Activated effector memory CD4-positive, alpha-beta T cell treated with Interleukin-2 at 50 U/mL for 16 hours (primary cell): ENCODE measurements at regions not wholly inside any gene's neighbourhood (a gene's known extent, or its start where the extent isn't known, plus 50 kb on each side); places are given as distances from the start of the nearest gene placed in this dataset.

Experiments
- DNase-seq: peaks from one replicate; pipeline ENCODE4 v3.0.0-alpha.2; 2020

DNA sequence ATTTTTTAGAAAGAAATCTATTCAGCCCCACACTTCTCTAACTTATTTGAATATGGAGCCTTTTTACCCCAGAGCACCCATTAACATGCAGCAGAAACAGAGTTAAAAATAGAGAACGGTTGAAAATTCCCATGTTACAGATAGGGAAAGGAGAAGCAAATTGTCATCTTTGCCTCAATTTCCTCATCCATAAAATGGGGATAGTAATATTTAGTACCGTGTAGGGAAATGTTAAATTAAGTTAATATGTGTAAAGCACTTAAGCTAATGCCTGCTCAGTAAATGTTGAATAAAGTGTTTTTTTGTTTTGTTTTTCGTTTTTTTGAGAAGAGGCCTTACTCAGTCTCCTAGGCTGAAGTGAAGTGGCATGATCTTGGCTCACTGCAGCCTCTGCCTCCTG lies 50.3 kb downstream of the NAV1 start:
- DNase-seq, result no peak

DNA sequence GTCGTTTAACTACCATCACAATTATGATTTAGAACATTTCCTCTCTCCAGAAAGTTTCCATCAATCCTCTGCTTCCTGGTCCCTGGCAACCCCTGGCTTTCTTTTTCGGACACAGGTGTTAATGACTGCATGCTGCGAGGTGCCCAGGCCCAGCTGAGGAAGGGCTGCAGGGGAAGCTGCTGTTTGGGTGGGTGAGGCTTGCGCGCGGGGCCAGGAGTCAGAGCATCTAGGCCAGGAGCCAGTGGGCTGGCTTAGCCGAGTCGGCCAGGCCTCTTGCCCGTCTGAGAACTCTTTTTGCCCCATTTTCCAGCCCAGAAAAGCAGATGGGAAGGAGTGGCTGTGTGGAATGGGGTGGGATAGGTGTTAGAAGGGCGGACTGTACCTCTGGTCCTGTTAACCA lies 51.5 kb downstream of the NAV1 start:
- DNase-seq, result no peak

DNA sequence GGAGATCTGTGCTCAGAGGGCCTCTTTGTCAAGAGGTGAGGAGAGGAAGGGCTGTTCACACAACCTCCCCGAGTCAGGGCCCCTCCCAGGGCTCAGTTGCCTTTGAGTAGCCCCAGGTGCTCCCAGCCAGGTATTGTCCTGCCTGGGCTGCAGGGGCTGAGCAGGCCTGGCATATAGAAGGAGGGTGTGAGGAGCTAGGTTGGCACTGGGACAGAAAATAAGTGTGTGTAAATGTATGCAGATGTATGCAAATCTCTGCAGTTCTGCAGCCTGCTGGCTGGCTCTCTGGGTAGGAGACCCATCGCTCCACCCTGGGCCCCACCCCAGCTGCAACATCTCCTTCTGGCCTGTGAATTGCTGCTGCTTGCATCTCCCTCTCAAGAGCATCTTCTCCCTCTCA lies 52.4 kb downstream of the NAV1 start:
- DNase-seq, result no peak

DNA sequence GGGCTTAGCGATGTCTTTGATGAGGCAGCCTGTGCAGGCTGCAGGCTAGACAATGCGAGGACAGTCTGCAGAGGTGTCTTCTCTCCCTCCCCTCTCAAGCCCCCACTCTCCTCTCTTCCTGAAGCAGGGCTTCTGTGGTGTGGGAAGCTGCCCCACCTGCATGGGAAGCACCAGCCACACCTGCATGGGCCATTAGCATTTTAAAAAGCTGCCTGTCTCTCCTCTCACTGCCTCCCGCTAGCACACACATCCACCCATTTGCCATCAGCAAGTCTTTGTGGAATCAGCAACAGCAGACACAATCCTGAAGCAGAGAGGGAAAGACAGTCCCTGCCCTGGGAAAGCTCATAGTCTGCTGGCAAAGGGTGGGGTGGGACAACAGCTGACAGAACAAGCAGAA lies 53.1 kb downstream of the NAV1 start:
- DNase-seq, result no peak

DNA sequence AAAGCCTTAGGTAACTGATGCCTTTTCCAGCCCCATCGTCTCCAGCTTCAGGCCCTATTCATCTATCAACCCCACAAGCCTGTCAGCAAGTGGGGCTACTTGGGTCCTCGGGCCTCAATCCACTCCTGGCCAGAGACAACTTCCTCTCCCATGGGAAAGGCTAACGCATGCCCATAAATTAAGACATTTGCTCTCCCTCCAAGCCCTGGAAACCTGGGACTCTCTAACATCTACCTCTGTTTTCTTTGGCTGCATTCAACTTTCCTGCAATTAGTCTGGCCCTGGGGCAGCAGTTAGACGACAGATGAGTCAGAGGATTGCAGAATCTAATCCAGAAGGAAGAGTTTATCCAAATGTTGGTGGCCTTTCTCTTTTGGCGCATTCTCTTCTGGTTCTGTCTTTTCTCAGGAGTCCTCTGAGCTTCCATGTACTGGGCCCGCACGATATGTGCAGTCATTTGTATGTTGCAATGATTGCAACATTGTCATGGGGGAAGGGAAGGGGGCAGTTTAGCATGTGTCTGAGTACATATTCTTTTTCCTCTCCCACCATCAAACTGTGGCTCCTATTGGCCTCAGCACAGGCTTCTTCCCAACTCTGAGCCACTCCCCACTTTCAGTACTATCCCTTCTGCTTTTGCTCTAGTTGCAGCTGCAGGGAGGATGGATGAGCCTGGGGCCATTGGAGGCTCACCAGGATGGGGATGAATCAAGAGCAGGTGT lies 54.4 kb downstream of the NAV1 start:
- DNase-seq, result no peak

DNA sequence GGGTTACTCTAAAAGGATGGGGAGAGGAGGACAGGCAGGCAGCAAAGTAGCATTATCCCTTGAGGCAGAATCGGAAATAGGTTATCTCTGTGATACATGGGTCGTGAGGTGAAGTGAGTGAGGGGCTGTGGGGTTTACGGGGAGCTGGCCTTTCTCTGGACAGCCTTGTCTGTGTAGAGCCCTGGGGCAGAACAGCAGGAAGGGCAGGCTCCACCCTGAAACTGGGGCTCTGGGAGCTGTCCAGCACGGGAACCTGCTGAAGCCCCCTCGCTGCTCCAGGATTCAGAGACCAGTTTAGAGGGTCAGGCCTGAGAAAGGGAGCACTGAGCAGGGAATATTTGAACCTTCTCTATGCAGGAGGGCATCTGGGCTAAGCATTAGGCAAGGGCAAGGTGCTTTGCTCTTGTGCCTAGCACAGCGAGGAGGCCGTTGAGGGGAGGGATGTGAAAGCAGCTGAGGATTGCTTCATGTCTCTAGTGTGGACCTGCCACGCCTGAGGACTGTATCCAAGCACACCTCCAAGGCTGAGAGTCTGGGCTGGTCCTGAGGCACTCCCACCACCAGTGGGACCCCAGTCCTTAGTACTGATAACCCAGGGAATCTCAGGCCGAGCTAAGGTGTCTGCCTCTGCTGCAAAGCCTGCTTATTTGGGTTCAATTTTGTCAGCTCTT lies 55.8 kb downstream of the NAV1 start:
- no peak for DNase-seq

DNA sequence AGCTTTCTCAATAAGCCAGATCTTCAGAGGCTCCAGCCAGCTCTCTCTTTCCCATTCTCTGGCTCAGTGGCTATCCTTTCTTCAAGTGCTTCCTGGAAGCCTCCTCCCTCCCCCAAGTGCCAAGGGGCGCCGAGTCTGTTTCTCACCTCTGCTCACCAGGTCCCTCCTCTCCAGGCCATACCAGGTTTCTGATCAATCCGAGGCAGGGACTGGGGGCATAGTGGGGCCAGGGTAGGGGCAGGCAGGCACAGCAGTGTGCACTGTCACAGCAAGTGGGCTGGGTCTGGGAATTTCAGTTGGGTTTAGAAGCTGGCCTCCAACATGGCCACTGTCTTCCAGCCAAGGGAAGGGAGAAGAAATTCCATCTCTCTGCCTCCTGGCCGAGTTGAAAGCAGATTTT lies 56.5 kb downstream of the NAV1 start:
- no peak for DNase-seq

DNA sequence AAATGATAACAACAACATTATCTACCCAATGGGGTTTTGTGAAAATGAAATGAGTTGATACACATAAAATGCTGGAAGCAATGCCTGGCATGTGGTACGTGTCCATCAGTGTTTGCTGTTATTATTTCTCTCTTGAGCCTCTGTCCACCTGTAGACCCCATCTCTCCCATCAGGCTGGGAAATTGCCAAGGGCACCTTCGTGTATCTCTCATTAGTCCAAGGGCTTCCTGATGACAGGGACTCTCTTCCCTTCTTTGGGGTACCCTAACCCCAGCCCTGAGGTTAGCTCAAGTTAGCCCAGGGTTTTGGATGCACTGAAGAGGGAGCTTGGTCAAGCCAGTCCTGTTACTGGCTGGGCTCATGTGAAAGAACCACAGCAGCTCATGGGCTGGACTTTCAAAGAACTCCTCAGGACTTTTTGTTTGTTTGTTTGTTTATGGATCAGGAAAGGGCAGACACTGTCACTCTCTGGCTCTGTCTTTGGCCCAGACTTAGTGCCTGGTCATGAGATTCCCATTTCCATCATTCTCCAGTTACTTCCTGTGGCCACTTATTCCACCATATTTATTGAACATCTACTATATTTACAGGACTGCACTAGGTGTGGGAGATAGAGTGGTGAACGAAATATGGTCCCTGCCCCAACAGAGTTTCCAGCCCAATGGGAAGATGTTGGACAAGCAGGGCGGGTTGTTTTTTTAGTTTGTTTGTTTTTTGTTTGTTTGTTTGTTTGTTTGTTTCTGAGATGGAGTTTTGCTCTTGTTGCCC lies 57.4 kb downstream of the NAV1 start:
- DNase-seq, result no peak

DNA sequence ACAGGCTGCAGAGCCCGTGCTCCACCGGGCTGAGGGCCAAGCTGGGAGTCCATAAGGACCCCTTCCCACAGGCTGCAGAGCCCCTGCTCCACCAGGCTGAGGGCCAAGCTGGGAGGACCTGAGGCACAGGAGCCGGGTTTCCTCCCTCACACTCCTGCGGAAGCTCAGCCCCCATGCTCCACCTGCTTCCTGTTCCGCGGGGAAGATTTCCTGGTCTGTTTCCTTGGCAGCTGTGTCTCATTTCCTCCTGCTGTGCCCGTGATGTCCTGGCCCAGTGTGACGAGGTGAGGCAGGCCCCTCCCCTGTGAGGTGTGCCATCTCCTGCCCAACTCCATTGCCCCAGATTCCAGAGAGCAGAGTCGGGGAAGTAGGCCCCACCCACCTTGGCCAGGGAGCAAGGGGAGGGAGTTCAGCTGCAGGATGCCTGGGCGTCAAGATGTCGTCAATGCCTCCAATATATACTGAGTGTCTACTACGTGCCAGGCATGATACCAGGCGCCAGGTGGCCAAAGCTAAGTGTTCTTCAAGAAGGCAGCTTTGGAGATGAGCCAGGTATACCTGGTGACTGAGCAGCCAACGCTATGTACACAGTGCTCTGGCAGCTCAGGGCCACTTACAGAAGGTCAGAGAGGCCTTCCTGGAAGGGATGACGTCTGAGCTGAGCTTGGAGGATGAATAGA lies 58.8 kb downstream of the NAV1 start:
- DNase-seq, result no peak

DNA sequence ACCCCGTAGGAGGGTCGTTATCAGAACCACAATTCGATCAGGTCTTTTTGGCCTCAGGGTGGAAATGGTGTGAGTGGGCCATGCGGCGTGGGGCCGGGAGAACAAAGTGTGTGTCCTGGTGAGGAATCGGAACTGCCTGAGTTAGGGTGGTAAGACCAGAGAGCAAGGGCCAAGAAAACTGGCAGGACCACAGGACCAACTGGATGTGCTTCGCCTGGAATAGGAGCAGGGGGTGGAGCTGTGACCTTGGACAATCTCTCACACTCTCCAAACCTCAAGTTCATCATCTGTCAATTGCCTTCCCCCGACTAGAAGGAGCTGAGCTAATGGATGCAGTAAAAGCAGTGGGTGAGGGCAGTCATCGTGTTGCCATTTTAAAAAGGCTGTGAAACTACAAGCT lies 59.5 kb downstream of the NAV1 start:
- no peak for DNase-seq

DNA sequence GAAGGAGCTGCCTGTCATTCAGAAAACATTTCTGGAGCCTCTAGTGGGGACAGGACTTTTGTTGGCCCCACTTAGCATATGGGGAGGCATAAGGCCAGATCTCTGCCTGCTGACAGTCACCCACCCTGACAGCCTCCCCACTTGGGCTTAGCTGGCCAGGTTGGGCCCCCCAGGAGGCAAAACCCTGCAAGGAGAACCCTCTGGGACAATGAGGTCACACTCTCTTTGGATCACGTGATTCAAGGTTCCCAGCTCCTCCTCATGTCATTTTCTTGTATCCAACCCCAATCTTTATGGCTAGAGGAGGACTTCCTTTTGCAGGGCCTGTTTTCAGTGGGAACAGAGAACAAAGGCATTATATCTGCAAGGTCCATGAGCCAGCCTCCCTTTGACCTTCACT lies 60.0 kb downstream of the NAV1 start:
- DNase-seq, result no peak

DNA sequence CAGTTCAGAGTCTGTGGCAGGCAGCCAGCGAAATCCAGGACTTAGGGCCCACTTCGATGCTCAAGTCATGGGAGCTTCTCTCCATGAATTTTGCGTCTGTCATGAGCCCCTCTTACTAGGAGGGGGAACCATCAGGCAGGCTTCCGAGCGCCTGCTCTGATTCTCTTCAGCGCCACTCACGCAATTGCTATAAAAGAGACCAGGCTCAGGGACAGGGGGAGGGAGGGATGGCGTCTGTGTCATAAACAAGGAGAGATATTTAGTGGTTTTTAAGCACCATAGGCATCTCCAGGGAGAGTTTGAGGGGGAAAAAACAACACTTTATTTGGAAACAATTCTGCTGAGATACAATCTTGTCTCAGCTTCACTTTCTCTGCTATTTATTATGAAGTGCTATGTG lies 60.6 kb downstream of the NAV1 start:
- no peak for DNase-seq

DNA sequence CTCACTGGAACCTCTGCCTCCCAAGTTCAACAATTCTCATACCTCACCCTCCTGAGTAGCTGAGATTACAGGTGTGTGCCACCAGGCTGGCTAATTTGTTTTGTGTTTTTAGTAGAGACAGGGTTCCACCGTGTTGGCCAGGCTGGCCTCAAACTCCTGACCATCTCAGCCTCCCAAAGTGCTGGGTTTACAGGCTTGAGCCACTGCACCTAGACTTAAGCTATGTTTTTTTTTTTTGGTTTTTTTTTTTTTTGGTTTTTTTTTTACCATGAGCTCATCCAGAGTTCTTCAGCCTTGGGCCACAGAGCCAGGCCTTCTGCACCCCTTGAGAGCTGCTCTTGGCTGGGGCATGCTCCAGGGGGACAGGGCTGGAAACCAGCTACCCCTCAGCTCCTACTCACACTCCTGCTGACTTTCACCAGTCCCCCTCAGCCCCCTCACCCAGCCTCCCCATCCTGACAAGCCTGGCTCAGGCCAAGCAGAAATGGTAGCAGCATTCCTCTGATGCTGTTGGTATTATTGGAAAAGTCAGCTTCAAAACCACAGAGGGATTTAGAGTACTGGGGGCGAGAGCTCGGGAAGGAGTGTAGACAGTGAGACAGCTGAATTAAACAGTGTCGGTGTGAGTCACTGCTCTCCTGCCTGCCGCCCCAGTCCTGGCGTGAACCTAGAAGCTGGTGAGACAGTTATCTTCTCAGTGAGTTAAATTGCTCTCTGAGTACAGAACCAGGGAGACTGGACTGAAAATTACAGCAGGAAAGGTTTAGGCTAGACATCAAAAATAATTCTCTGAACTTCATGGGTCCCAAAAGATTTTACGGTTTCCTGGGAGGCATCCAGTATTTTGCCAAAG lies 63.7 kb downstream of the NAV1 start:
- DNase-seq, result no peak

DNA sequence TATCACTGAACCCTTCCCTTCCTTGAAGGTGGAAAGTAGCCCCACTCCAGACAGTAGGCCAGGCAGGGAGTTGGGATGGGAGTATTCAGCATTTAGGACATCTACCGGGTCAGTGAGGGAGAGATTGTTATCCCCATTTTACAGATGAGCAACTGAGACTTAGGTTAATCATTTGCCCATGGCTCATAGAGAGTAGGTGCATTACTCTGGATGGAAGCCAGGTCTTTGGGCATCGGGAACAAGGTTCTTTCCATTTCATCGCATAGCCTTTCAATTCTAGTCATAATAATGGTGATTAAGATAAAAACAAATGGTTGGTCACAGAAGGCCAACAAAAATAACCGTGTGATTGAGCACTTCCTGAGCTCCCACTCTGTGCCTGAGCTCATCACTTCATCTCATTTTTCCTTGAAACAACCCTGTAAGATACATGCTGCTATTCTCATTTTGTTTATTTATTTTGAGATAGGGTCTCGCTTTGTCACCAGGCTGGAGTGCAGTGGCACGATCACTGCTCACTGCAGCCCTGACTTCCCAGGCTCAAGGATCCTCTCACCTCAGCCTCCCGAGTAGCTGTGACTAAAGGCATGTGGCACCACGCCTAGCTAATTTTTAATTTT lies 64.8 kb downstream of the NAV1 start:
- no peak for DNase-seq

DNA sequence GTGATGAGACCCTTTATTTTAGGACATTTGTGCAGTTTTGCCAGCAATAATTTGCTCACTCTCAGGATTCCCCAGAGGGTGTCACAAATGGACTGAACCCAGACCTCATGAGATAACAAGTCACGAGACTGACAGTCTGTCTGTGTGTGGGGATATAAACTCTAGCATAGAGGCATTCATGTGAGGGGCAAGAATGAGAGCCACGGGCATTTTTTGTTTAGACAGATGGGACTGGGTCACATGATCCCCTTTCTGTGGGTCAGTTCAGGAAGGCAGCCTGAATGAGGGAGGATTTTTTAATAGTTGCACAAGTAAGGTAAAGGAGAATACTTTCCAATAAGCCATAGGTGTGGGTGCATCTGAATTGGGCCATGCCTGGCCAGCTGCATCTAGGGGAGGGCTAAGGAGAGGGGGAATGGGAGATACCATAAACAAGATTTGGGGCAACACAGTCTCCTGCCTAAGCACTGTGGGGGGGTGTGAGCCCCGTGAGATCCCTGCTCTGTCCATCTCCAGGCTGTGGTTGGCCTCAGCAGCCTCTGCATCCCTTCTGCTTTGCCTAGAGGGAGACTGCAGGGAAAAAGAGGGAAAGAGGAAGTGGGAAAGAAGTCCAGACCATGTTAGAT lies 66.6 kb downstream of the NAV1 start:
- no peak for DNase-seq

DNA sequence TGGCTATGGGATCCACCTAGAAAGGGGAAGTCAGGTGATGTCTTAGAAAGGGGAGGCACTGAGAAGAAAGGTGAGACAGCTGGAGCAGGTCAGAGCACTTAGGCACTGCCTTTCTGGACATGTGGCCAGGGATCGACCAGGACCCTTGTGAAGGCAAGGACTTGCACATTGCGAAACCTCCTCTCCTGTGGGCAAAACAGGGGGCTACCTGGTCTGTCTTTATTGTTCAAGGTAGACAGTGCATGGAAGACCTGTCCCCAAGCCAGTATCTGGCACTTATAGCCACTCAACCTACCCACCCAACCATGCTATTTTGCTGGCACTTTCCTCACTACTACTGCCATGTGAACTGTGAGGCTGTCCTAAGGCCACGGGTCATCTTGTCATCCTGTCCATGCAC lies 67.2 kb downstream of the NAV1 start:
- DNase-seq, result no peak

DNA sequence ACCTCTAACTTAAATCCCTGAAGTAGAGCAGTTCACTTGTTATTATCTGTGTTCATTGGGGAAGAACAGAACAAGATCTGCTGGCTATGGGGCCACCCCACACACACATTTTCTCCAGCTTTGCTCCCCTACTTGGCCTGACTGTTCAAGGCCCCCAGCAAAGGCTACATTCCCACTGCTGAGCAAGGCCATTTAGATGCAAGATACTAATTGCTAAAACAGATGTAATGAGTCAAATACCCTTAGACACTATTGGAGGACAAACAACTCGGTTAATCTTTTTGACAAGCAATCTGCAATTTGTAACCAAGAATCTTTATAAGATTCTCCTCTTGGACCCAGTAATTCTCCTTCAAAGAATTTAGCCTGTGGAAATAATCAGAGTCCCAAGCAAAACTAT lies 67.7 kb downstream of the NAV1 start:
- DNase-seq, result no peak

DNA sequence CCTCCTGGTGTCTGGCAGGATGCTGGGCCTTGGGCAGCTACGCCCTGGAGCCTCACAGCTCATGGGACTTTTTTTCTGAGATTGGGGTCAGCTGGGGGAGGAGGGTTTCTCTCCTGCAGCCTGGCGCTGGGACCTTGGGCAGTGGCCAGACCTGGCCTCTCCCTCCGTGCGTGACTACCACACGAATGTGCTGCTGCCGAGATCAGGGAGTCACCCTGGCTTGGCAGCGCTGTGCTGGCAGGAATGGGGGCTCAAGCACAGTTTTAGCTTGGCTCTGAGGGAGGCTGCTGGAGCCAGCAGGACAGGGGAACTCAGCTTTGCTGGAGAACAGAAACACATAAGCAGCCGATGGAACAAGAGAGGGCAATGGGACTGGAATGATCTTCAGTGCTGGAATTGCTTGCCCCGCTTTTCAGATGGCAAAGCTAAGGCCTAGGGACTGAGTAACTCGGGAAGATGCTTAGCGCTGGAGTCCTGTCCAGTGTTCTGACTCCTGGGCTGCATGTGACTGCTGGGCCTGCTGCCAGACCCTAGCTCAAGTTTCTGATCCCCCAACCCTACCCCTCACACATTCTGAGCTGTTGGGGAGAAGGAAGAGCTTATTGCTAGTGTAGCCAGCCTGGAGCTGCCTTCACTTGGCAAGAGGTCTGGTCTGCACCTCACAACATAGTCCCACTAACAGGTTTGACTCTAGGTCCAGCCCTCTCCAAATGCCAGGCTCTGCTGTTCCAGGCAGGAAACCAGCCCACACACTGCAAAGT lies 69.9 kb downstream of the NAV1 start:
- no peak for DNase-seq

DNA sequence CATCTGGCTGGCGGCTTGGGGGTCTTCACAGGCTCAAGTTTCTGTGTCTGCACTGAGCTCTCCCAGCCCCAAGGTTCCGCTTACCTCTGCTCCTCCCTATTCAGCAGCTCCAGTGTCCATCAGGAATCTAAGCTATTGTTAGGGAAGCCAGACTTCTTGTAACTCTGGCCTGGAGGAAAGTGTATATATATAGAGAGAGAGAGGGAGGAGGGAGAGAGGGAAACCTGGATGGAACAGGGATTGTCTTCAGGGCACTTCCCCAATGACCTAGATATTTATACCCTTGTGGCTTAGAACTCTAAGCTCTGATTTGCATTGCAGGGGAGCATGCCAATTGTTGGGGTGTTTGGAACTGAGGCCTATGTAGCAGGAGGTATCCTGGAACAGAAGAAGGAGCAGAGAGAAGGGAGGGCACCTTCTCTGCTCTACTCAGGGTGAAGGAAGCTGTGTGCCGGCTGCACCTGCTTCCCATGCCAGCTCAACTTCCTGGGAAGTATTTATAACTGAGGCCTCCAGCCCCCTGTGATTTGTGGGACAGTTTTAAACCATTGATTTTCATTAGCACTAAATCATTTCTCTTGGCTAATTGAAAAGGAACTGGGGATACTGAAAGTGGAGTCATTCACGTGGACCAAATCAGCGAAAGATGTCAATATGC lies 70.9 kb downstream of the NAV1 start:
- DNase-seq, result no peak

DNA sequence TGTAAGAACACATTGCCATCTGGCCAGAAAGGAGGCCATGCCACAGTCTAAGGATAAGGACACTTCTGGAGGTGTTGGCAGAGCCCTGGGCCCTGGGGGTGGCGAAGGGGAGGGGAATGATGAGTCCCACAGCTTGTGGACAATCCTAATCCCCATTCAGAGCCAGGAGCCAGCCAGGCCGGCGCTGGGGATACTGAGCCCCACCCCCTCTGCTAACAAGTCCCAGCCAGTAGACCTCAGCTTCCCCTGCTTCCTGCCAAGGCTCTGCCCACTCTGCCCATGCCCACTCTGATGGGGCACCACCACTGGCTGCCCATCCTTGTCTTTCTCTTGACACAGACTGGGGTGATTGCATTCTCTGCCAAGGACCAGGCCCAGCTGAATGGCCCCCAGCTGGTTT lies 71.9 kb downstream of the NAV1 start:
- no peak for DNase-seq
